Neural cell (in vitro differentiated cells): ENCODE measurements at regions not wholly inside any gene's neighbourhood (a gene's known extent, or its start where the extent isn't known, plus 50 kb on each side); places are given as distances from the start of the nearest gene placed in this dataset.

Experiments used
- POLR2AphosphoS5 ChIP-seq: IDR thresholded peaks from 2 replicates; pipeline ENCODE4 v1.6.1; 2012
- TAF1 ChIP-seq: IDR thresholded peaks from 2 replicates; pipeline ENCODE4 v1.6.1; 2012; ENCODE audit warnings: low read depth
- TF ChIP-seq, protein P1 (sequence below): fragments of 450-650 bp; IDR thresholded peaks from 2 replicates; pipeline ENCODE4 v1.5.1; 2014; ENCODE audit warnings: antibody characterized with exemption, mild to moderate bottlenecking, moderate library complexity; ENCODE audit not compliant: poor library complexity, severe bottlenecking

DNA sequence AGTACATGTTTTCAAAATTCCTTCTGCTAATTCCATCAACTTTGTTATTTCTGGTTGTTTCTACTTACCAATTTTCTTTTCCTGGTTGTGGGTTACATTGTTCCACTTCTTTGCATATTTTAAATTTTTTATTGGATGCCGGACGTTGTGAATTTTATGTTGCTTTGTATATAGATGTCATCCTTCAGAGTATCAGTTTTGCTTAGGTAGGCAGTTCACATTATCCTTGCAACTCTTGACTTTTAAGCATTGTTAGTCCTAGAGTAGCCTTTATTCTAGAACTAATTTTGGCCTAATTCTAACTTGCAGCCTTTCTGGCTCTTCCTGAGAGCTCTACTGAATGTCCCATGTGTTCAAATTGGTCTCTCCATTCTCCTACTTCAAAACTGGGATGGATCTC is 228.7 kb upstream of the MC4R start:
- TF ChIP-seq, protein P1, sequence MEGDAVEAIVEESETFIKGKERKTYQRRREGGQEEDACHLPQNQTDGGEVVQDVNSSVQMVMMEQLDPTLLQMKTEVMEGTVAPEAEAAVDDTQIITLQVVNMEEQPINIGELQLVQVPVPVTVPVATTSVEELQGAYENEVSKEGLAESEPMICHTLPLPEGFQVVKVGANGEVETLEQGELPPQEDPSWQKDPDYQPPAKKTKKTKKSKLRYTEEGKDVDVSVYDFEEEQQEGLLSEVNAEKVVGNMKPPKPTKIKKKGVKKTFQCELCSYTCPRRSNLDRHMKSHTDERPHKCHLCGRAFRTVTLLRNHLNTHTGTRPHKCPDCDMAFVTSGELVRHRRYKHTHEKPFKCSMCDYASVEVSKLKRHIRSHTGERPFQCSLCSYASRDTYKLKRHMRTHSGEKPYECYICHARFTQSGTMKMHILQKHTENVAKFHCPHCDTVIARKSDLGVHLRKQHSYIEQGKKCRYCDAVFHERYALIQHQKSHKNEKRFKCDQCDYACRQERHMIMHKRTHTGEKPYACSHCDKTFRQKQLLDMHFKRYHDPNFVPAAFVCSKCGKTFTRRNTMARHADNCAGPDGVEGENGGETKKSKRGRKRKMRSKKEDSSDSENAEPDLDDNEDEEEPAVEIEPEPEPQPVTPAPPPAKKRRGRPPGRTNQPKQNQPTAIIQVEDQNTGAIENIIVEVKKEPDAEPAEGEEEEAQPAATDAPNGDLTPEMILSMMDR = no peak
- no peak for TF ChIP-seq TAF1
- no peak for TF ChIP-seq POLR2AphosphoS5
